Subcutaneous abdominal adipose tissue (tissue), 5 donors: ENCODE measurements at regions not wholly inside any gene's neighbourhood (a gene's known extent, or its start where the extent isn't known, plus 50 kb on each side); places are given as distances from the start of the nearest gene placed in this dataset.

Experiments
- H3K27ac ChIP-seq: one replicate; pipeline ENCODE4 v1.7.0; 2013; ENCODE audit warnings: low read depth, mild to moderate bottlenecking, inconsistent platforms, low read length, moderate library complexity
- H3K27me3 ChIP-seq, 5 donors: one replicate each; pipeline ENCODE4 v1.7.0; 2013; ENCODE audit warnings: low read length in 5 of 5, inconsistent platforms in 1 of 5; ENCODE audit not compliant: control insufficient read depth in 5 of 5, insufficient read depth in 4 of 5
- H3K36me3 ChIP-seq, 5 donors: one replicate each; pipeline ENCODE4 v1.7.0; 2013; ENCODE audit warnings: low read length in 5 of 5; ENCODE audit not compliant: control insufficient read depth in 5 of 5, insufficient read depth in 5 of 5
- H3K4me1 ChIP-seq, 5 donors: one replicate each; pipeline ENCODE4 v1.7.0; 2013; ENCODE audit warnings: low read length in 5 of 5, mild to moderate bottlenecking in 3 of 5, moderate library complexity in 1 of 5; ENCODE audit not compliant: control insufficient read depth in 5 of 5, insufficient read depth in 5 of 5
- H3K4me3 ChIP-seq, 5 donors: one replicate each; pipeline ENCODE4 v1.7.0; 2013; ENCODE audit warnings: low read length in 5 of 5, low read depth in 1 of 5
- H3K9ac ChIP-seq, 5 donors: one replicate each; pipeline ENCODE4 v1.7.0; 2013; ENCODE audit warnings: low read length in 5 of 5, mild to moderate bottlenecking in 4 of 5, moderate library complexity in 3 of 5
- H3K9me3 ChIP-seq, 5 donors: one replicate each; pipeline ENCODE4 v1.7.0; 2013; ENCODE audit warnings: low read length in 5 of 5; ENCODE audit not compliant: control insufficient read depth in 5 of 5
- donor health status: healthy.
- donor health status: healthy.
- donor health status: healthy.
- donor health status: healthy.
- donor health status: healthy.

- H3K9me3 ChIP-seq = no peaks in the 10 kb centered on the region
- no peaks in the 10 kb centered on the region for H3K36me3 ChIP-seq
These were observed 434.5 kb upstream of the RGMA start for GRCh38 chr15:93523481-93523880.

GRCh38 chr15:93520206-93520605 is 431.2 kb upstream of the RGMA start:
- Histone ChIP-seq H3K27ac (no peak overlapping the region), H3K4me3 (no peak overlapping the region), H3K4me1 (peaks cover 0 to 18% (median 15%) of the 10 kb centered on the region in 5 donors), H3K27me3 (no peaks in the 10 kb centered on the region), H3K9me3 (no peaks in the 10 kb centered on the region), H3K36me3 (no peaks in the 10 kb centered on the region), H3K9ac (no peak overlapping the region)

More at GRCh38 chr15:93523481-93523880, 434.5 kb upstream of the RGMA start:
- Histone ChIP-seq H3K4me3 (no peak overlapping the region), H3K27ac (no peak overlapping the region), H3K27me3 (no peaks in the 10 kb centered on the region), H3K9ac (no peak overlapping the region), H3K4me1 (peaks cover 0 to 11% (median 6%) of the 10 kb centered on the region in 5 donors)

GRCh38 chr15:93519599-93519998 is 430.6 kb upstream of the RGMA start:
- Histone ChIP-seq H3K36me3 (no peaks in the 10 kb centered on the region), H3K27me3 (no peaks in the 10 kb centered on the region), H3K27ac (no peak overlapping the region), H3K4me3 (no peak overlapping the region), H3K9ac (no peak overlapping the region), H3K4me1 (peaks cover 0 to 18% (median 16%) of the 10 kb centered on the region in 5 donors), H3K9me3 (no peaks in the 10 kb centered on the region)

GRCh38 chr15:93517176-93517575 is 428.2 kb upstream of the RGMA start:
- H3K9me3 ChIP-seq = no peaks in the 10 kb centered on the region
- no peak overlapping the region for H3K27ac ChIP-seq

GRCh38 chr15:93515256-93516051 is 426.4 kb upstream of the RGMA start:
- Histone ChIP-seq H3K9ac (no peak overlapping the region), H3K27ac (peak overlapping the region; percentile 35), H3K4me1 (peaks cover 0 to 10% (median 7%) of the 10 kb centered on the region in 5 donors), H3K9me3 (no peaks in the 10 kb centered on the region), H3K4me3 (no peak overlapping the region), H3K36me3 (no peaks in the 10 kb centered on the region), H3K27me3 (no peaks in the 10 kb centered on the region)

More at GRCh38 chr15:93517176-93517575, 428.2 kb upstream of the RGMA start:
- H3K36me3 ChIP-seq = no peaks in the 10 kb centered on the region
- H3K4me3 ChIP-seq = no peak overlapping the region
- H3K9ac ChIP-seq = no peak overlapping the region
- H3K27me3 ChIP-seq = no peaks in the 10 kb centered on the region
- H3K4me1 ChIP-seq = peaks cover 0 to 10% (median 7%) of the 10 kb centered on the region in 5 donors

GRCh38 chr15:93506646-93507045 is 417.6 kb upstream of the RGMA start:
- Histone ChIP-seq H3K4me1 (no peaks in the 10 kb centered on the region), H3K36me3 (no peaks in the 10 kb centered on the region), H3K9me3 (no peaks in the 10 kb centered on the region), H3K9ac (no peak overlapping the region), H3K27me3 (no peaks in the 10 kb centered on the region), H3K4me3 (no peak overlapping the region), H3K27ac (no peak overlapping the region)

- H3K4me1 ChIP-seq = no peaks in the 10 kb centered on the region
- no peaks in the 10 kb centered on the region for H3K27me3 ChIP-seq
- no peak overlapping the region for H3K9ac ChIP-seq
- no peak overlapping the region for H3K27ac ChIP-seq
- no peaks in the 10 kb centered on the region for H3K9me3 ChIP-seq
- H3K4me3 ChIP-seq = no peak overlapping the region
- H3K36me3 ChIP-seq = no peaks in the 10 kb centered on the region
These were observed 416.5 kb upstream of the RGMA start for GRCh38 chr15:93505506-93505905.

- Histone ChIP-seq H3K9ac (no peak overlapping the region), H3K9me3 (no peaks in the 10 kb centered on the region), H3K27me3 (no peaks in the 10 kb centered on the region), H3K4me3 (no peak overlapping the region), H3K36me3 (no peaks in the 10 kb centered on the region), H3K4me1 (no peaks in the 10 kb centered on the region), H3K27ac (no peak overlapping the region)
These were observed 412.9 kb upstream of the RGMA start for GRCh38 chr15:93501946-93502345.

GRCh38 chr15:93500155-93500554 is 411.1 kb upstream of the RGMA start:
- no peak overlapping the region for H3K9ac ChIP-seq
- H3K9me3 ChIP-seq = no peaks in the 10 kb centered on the region
- H3K27me3 ChIP-seq = no peaks in the 10 kb centered on the region
- H3K36me3 ChIP-seq = no peaks in the 10 kb centered on the region
- H3K4me3 ChIP-seq = no peak overlapping the region
- H3K27ac ChIP-seq = no peak overlapping the region
- no peaks in the 10 kb centered on the region for H3K4me1 ChIP-seq

GRCh38 chr15:93497291-93497690 is 408.3 kb upstream of the RGMA start:
- no peak overlapping the region for H3K9ac ChIP-seq
- no peak overlapping the region for H3K27ac ChIP-seq

More at GRCh38 chr15:93497291-93497690, 408.3 kb upstream of the RGMA start:
- H3K4me3 ChIP-seq = no peak overlapping the region
- H3K36me3 ChIP-seq = no peaks in the 10 kb centered on the region
- H3K27me3 ChIP-seq = no peaks in the 10 kb centered on the region
- H3K4me1 ChIP-seq = no peaks in the 10 kb centered on the region
- no peaks in the 10 kb centered on the region for H3K9me3 ChIP-seq
